OCI-LY3 (cell line): ENCODE measurements at regions not wholly inside any gene's neighbourhood (a gene's known extent, or its start where the extent isn't known, plus 50 kb on each side); places are given as distances from the start of the nearest gene placed in this dataset.
"Not testable (repeated sequence)": the region's sequence is repeated elsewhere in the genome, so short reads cannot be mapped to it uniquely, and the experiment has no call there.

Experiments
- H2AFZ ChIP-seq: fragments of 200-600, 300-600 bp; shearing (Covaris generic); 2 replicates; pipeline ENCODE4 v1.6.0; 2014; ENCODE audit warnings: antibody characterized with exemption, low read depth, low read length
- H3K27ac ChIP-seq: fragments of 200-600, 300-600 bp; sonication (generic); 2 replicates; pipeline ENCODE4 v1.5.1; 2014; ENCODE audit warnings: mild to moderate bottlenecking, low read length, moderate library complexity, mixed read lengths
- H3K27me3 ChIP-seq: fragments of 200-600, 300-600 bp; sonication (generic); 2 replicates; pipeline ENCODE4 v1.6.1; 2014; ENCODE audit warnings: low read depth, low read length, mixed read lengths
- H3K36me3 ChIP-seq: fragments of 200-600, 300-600 bp; sonication (generic); replicated peaks from 2 replicates; pipeline ENCODE3; 2014; ENCODE audit warnings: low read depth, low read length, mixed read lengths
- H3K4me1 ChIP-seq: fragments of 300-600, 200-600 bp; sonication (generic); 2 replicates; pipeline ENCODE4 v1.6.1; 2014; ENCODE audit warnings: low read length, mixed read lengths
- H3K4me2 ChIP-seq: fragments of 200-600, 300-600 bp; sonication (generic); 2 replicates; pipeline ENCODE4 v1.6.1; 2014; ENCODE audit warnings: low read length, mixed read lengths
- H3K4me3 ChIP-seq: fragments of 300-600, 200-600 bp; sonication (generic); 2 replicates; pipeline ENCODE4 v1.5.1; 2014; ENCODE audit warnings: antibody characterized with exemption, mild to moderate bottlenecking, low read length, moderate library complexity
- H3K79me2 ChIP-seq: fragments of 300-600, 200-600 bp; shearing (Covaris generic); 2 replicates; pipeline ENCODE4 v1.6.1; 2014; ENCODE audit warnings: mild to moderate bottlenecking, low read length, mixed read lengths
- H3K9ac ChIP-seq: fragments of 300-600, 200-600 bp; shearing (Covaris generic); 2 replicates; pipeline ENCODE4 v1.6.0; 2014; ENCODE audit warnings: mild to moderate bottlenecking, low read length, moderate library complexity
- H3K9me3 ChIP-seq: fragments of 200-600, 300-600 bp; shearing (Covaris generic); 2 replicates; pipeline ENCODE4 v1.6.1; 2014; ENCODE audit warnings: low read length, mixed read lengths; ENCODE audit not compliant: insufficient read depth
- H4K20me1 ChIP-seq: fragments of 200-600, 300-600 bp; sonication (generic); 2 replicates; pipeline ENCODE4 v1.6.1; 2016; ENCODE audit warnings: low read length, mixed read lengths; ENCODE audit not compliant: insufficient read depth
- CTCF ChIP-seq: fragments of 200-600, 300-600 bp; sonication (generic); IDR thresholded peaks from 2 replicates; pipeline ENCODE4 v1.5.1; 2014; ENCODE audit warnings: antibody characterized with exemption, low read length, low read depth
- EZH2phosphoT487 ChIP-seq: fragments of 200-600 bp; shearing (Covaris generic); IDR thresholded peaks from 2 replicates; pipeline ENCODE4 v1.6.1; 2018; ENCODE audit warnings: antibody characterized with exemption, mixed run types, low read depth

- Histone ChIP-seq H2AFZ (no peak overlapping the region), H3K36me3 (no peaks in the 10 kb centered on the region), H3K79me2 (peaks cover 57% of the 10 kb centered on the region), H3K4me1 (peaks cover 30% of the 10 kb centered on the region), H3K4me2 (no peak overlapping the region), H3K27ac (no peak overlapping the region), H3K9ac (no peak overlapping the region), H4K20me1 (peaks cover 75% of the 10 kb centered on the region), H3K27me3 (no peaks in the 10 kb centered on the region), H3K9me3 (no peaks in the 10 kb centered on the region), H3K4me3 (no peak overlapping the region)
- TF ChIP-seq EZH2phosphoT487: no peak
- no peak for TF ChIP-seq CTCF
Observed at GRCh38 chr9:110095161-110095595, 112.8 kb downstream of the C9orf152 start.

GRCh38 chr9:110095776-110096175, 112.2 kb downstream of the C9orf152 start:
- H4K20me1 ChIP-seq: peaks cover 76% of the 10 kb centered on the region
- no peak for TF ChIP-seq EZH2phosphoT487
- no peak for TF ChIP-seq CTCF
- H3K4me3 ChIP-seq: no peak overlapping the region
- H3K9me3 ChIP-seq: no peaks in the 10 kb centered on the region
- peaks cover 33% of the 10 kb centered on the region for H3K4me1 ChIP-seq
- no peak overlapping the region for H3K4me2 ChIP-seq
- H3K36me3 ChIP-seq: no peaks in the 10 kb centered on the region
- H3K27ac ChIP-seq: no peak overlapping the region
- no peak overlapping the region for H3K9ac ChIP-seq
- H3K79me2 ChIP-seq: peaks cover 59% of the 10 kb centered on the region
- no peak overlapping the region for H2AFZ ChIP-seq
- no peaks in the 10 kb centered on the region for H3K27me3 ChIP-seq

- not testable (repeated sequence) for H3K27ac ChIP-seq, H3K4me2 ChIP-seq, H3K36me3 ChIP-seq, H3K9ac ChIP-seq, H3K9me3 ChIP-seq, H3K27me3 ChIP-seq, H2AFZ ChIP-seq, H3K4me3 ChIP-seq
- H3K79me2 ChIP-seq: peaks cover 55% of the 10 kb centered on the region
- peaks cover 80% of the 10 kb centered on the region for H4K20me1 ChIP-seq
- peaks cover 37% of the 10 kb centered on the region for H3K4me1 ChIP-seq
Observed at GRCh38 chr9:110096674-110097073, 111.3 kb downstream of the C9orf152 start.

- peaks cover 81% of the 10 kb centered on the region for H4K20me1 ChIP-seq
- H3K9ac ChIP-seq: no peak overlapping the region
- H3K4me2 ChIP-seq: peak overlapping the region; percentile 29
- H3K27ac ChIP-seq: no peak overlapping the region
- H3K9me3 ChIP-seq: no peaks in the 10 kb centered on the region
- TF ChIP-seq CTCF: no peak
- TF ChIP-seq EZH2phosphoT487: no peak
- H3K79me2 ChIP-seq: peaks cover 53% of the 10 kb centered on the region
- no peak overlapping the region for H3K4me3 ChIP-seq
- peaks cover 8% of the 10 kb centered on the region for H3K36me3 ChIP-seq
- no peaks in the 10 kb centered on the region for H3K27me3 ChIP-seq
- peaks cover 64% of the 10 kb centered on the region for H3K4me1 ChIP-seq
- no peak overlapping the region for H2AFZ ChIP-seq
Observed at GRCh38 chr9:110099236-110100095, 108.5 kb downstream of the C9orf152 start.
